Ishikawa (cell line): ENCODE measurements at regions not wholly inside any gene's neighbourhood (a gene's known extent, or its start where the extent isn't known, plus 50 kb on each side); places are given as distances from the start of the nearest gene placed in this dataset.

Source experiments
- CEBPB ChIP-seq: IDR thresholded peaks from 2 replicates; pipeline ENCODE4 v1.6.1; 2012
- CREB1 ChIP-seq: IDR thresholded peaks from 2 replicates; pipeline ENCODE4 v1.6.1; 2012; ENCODE audit warnings: low read depth
- EGR1 ChIP-seq: IDR thresholded peaks from 2 replicates; pipeline ENCODE4 v1.6.1; 2012
- EP300 ChIP-seq: IDR thresholded peaks from 2 replicates; pipeline ENCODE4 v1.6.1; 2012; ENCODE audit warnings: borderline replicate concordance
- FOXM1 ChIP-seq: IDR thresholded peaks from 2 replicates; pipeline ENCODE4 v1.6.1; 2012; ENCODE audit warnings: low read depth, borderline replicate concordance
- NFIC ChIP-seq: IDR thresholded peaks from 2 replicates; pipeline ENCODE4 v1.6.1; 2012
- RAD21 ChIP-seq: IDR thresholded peaks from 2 replicates; pipeline ENCODE4 v1.6.1; 2012; ENCODE audit warnings: low read depth
- TAF1 ChIP-seq: IDR thresholded peaks from 2 replicates; pipeline ENCODE4 v1.6.1; 2012; ENCODE audit warnings: low read depth, mild to moderate bottlenecking
- TCF12 ChIP-seq: IDR thresholded peaks from 2 replicates; pipeline ENCODE4 v1.6.1; 2012; ENCODE audit warnings: low read depth
- TEAD4 ChIP-seq: IDR thresholded peaks from 2 replicates; pipeline ENCODE4 v1.6.1; 2012
- YY1 ChIP-seq: IDR thresholded peaks from 2 replicates; pipeline ENCODE4 v1.6.1; 2012; ENCODE audit warnings: low read depth
- ZBTB7A ChIP-seq: IDR thresholded peaks from 2 replicates; pipeline ENCODE4 v1.6.1; 2012; ENCODE audit warnings: low read depth
- TF ChIP-seq, protein P1 (sequence below): IDR thresholded peaks from 2 replicates; pipeline ENCODE4 v1.6.1; 2012
- TF ChIP-seq, protein P2 (sequence below): IDR thresholded peaks from 2 replicates; pipeline ENCODE4 v1.6.1; 2012
- TF ChIP-seq, protein P3 (sequence below): IDR thresholded peaks from 2 replicates; pipeline ENCODE4 v1.6.1; 2012; ENCODE audit warnings: low read depth, mild to moderate bottlenecking

DNA sequence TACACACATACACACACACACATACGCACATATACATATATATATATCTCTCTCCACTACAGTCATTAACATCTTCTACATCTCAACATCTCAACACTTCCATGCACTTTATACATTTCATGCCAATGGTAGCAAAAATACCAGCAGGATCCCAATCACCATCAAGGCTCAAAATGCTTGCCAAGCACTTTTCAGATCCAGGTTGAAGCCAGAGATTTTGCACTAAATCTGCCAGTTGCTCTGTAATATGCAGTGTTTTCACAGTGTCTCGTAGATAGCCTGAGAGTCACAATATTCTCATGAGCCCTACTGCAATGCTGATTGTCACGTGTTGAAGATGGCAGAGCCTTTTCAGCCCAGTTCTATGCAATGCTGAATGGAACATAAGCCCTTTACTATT is 1140.9 kb upstream of the C9orf72 start:
- TF ChIP-seq, protein P1, sequence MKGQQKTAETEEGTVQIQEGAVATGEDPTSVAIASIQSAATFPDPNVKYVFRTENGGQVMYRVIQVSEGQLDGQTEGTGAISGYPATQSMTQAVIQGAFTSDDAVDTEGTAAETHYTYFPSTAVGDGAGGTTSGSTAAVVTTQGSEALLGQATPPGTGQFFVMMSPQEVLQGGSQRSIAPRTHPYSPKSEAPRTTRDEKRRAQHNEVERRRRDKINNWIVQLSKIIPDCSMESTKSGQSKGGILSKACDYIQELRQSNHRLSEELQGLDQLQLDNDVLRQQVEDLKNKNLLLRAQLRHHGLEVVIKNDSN = no peak
- TF ChIP-seq TCF12 = no peak
- TF ChIP-seq ZBTB7A = no peak
- TF ChIP-seq EGR1 = no peak
- TF ChIP-seq RAD21 = no peak
- no peak for TF ChIP-seq YY1
- TF ChIP-seq, protein P2, sequence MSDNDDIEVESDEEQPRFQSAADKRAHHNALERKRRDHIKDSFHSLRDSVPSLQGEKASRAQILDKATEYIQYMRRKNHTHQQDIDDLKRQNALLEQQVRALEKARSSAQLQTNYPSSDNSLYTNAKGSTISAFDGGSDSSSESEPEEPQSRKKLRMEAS = no peak
- no peak for TF ChIP-seq EP300
- no peak for TF ChIP-seq CEBPB
- TF ChIP-seq, protein P3, sequence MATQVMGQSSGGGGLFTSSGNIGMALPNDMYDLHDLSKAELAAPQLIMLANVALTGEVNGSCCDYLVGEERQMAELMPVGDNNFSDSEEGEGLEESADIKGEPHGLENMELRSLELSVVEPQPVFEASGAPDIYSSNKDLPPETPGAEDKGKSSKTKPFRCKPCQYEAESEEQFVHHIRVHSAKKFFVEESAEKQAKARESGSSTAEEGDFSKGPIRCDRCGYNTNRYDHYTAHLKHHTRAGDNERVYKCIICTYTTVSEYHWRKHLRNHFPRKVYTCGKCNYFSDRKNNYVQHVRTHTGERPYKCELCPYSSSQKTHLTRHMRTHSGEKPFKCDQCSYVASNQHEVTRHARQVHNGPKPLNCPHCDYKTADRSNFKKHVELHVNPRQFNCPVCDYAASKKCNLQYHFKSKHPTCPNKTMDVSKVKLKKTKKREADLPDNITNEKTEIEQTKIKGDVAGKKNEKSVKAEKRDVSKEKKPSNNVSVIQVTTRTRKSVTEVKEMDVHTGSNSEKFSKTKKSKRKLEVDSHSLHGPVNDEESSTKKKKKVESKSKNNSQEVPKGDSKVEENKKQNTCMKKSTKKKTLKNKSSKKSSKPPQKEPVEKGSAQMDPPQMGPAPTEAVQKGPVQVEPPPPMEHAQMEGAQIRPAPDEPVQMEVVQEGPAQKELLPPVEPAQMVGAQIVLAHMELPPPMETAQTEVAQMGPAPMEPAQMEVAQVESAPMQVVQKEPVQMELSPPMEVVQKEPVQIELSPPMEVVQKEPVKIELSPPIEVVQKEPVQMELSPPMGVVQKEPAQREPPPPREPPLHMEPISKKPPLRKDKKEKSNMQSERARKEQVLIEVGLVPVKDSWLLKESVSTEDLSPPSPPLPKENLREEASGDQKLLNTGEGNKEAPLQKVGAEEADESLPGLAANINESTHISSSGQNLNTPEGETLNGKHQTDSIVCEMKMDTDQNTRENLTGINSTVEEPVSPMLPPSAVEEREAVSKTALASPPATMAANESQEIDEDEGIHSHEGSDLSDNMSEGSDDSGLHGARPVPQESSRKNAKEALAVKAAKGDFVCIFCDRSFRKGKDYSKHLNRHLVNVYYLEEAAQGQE = no peak
- TF ChIP-seq FOXM1 = no peak
- TF ChIP-seq NFIC = no peak
- TF ChIP-seq CREB1 = no peak
- TF ChIP-seq TAF1 = no peak
- no peak for TF ChIP-seq TEAD4

DNA sequence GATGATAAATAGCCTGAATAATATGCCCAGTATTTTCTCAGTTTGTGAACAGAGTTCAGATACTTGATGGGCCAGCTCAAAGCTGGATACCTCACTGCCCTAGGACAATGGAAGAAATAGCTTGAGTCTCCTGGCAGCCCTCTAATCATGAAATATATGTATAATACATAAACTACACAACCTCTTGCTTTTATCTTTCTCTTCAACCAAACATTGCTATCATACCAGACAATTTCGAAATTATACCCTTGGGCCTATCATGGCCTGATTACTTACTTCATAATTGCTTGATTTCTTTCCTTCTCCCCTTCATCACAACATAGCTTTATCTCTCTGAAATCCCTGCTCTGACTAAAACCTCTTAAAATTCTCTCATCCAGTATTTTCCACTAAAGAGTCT is 1144.9 kb upstream of the C9orf72 start:
- TF ChIP-seq, protein P3 = no peak
- TF ChIP-seq EGR1 (no peak), ZBTB7A (no peak), TEAD4 (no peak), CREB1 (no peak), YY1 (no peak), EP300 (no peak), NFIC (no peak), TAF1 (no peak), TCF12 (no peak), RAD21 (no peak), CEBPB (no peak), FOXM1 (no peak)
- TF ChIP-seq, protein P2 = no peak
- TF ChIP-seq, protein P1 = no peak

DNA sequence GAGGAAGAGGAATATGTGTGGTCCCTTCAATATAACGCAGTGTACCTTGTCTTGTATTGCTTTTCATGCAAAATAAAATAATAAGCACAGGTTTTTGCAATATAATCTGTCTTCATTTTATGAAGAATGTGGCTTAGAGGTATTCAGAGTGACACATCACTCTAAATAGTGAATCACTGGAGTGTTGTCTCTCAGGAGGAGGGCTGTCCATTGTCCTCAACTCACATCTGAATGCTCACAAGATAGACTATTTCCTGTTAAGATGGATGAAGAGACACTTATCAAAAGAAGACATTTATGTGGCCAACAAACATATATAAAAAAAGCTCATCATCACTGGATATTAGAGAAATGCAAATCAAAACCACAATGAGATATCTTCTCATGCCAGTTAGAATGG is 1147.5 kb upstream of the C9orf72 start:
- no peak for TF ChIP-seq RAD21
- TF ChIP-seq, protein P1 = no peak
- TF ChIP-seq, protein P3 = no peak
- TF ChIP-seq TCF12 = no peak

DNA sequence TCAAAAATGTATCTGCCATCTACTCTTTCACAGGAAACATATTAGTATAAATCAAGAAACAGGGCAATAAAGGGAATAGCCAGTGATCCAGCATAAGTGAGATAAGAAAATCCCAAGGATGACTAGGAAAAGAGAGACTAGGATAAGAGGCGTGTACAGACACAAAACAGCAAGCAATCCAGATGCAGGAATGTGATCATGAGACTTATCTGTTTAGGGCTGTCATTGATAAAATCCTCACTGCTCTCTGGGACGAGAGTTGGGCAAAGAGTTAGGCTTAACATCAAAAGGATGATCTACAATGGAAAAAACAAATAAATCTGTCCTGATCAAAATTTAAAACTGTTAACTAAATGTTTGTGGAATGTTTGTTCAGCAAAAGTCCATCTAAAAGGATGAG is 1156.8 kb upstream of the C9orf72 start:
- TF ChIP-seq FOXM1 (no peak), EP300 (no peak), EGR1 (no peak), YY1 (no peak), TCF12 (no peak), TEAD4 (no peak), CEBPB (no peak), ZBTB7A (no peak)
- TF ChIP-seq, protein P2 = no peak
- TF ChIP-seq, protein P1 = no peak
- TF ChIP-seq, protein P3 = no peak
